ENCODE measurements at regions not wholly inside any gene's neighbourhood (a gene's known extent, or its start where the extent isn't known, plus 50 kb on each side); places are given as distances from the start of the nearest gene placed in this dataset.

DNA sequence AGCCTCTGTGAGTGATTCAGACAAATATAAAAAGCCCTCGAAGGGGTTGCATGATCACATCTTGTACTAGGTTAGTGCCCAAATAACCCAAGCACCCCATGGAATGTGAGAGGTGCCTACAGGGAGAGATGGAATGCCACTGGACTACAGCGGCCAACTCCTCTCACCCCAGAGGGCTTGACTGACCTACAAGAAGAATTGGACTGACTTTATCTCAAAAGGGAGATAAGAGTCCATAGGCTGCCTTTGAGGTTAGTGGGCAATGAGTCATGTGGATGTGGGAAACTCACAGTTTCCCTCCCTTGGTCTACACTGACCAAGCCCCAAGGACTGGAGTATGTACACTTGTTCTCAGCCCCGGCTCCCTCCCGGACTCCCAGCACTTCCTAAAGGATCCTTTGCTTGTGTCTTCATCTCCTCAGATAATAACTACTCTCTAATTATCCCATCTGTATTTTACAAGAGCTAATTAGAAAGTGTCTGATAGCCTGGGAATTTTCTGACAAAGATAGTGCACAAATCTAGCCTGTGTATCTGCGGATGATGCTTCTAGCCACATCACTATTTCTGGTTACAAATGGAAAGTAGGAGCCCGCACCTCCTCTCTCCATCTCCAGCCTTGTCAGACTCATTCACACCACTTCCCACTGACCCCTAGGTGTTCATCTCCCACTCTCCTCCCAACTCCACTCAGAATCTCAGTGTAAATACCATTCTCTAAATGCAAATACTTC is 547.8 kb upstream of the TBL1XR1 start:
- H3K27me3 ChIP-seq, result no peaks in the 10 kb centered on the region
- no peak for DNase-seq (ENCODE audit: low spot score in 2 of 2)
- no peak overlapping the region for H3K4me3 ChIP-seq
- intact Hi-C loops (cut with DNase I; ENCODE audit: low total_unique reads), result no loop called here
- no peaks in the 10 kb centered on the region for H3K9me3 ChIP-seq
- no peaks in the 10 kb centered on the region for H3K4me1 ChIP-seq
- no peak overlapping the region for H3K27ac ChIP-seq
- TF ChIP-seq POLR2AphosphoS5 (IDR thresholded peaks at IDR 0.05), result no peak
- no peak for TF ChIP-seq POLR2A (IDR thresholded peaks at IDR 0.05)
- TF ChIP-seq, protein P1, sequence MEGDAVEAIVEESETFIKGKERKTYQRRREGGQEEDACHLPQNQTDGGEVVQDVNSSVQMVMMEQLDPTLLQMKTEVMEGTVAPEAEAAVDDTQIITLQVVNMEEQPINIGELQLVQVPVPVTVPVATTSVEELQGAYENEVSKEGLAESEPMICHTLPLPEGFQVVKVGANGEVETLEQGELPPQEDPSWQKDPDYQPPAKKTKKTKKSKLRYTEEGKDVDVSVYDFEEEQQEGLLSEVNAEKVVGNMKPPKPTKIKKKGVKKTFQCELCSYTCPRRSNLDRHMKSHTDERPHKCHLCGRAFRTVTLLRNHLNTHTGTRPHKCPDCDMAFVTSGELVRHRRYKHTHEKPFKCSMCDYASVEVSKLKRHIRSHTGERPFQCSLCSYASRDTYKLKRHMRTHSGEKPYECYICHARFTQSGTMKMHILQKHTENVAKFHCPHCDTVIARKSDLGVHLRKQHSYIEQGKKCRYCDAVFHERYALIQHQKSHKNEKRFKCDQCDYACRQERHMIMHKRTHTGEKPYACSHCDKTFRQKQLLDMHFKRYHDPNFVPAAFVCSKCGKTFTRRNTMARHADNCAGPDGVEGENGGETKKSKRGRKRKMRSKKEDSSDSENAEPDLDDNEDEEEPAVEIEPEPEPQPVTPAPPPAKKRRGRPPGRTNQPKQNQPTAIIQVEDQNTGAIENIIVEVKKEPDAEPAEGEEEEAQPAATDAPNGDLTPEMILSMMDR (IDR thresholded peaks at IDR 0.05), result no peak
- no peaks in the 10 kb centered on the region for H3K36me3 ChIP-seq

DNA sequence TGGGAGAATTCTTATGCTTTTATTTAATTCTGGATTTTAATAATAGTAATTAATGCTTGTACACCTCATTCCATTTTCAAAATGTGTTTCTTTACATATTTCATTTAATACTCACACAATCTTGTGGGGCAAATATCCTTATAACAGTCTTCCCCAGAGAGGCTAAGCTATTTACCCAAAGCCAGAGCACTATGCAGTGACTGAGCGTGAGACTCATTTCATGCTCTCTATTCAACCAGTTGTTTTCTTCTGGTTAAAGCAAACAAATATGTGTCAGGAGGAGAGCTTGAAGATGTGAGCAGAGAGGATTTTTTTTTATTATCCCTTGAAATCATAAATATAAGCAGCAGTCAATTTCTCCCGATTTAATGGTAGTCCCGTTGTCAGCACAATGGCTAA is 548.3 kb upstream of the TBL1XR1 start:
- H3K36me3 ChIP-seq, result no peaks in the 10 kb centered on the region
- no peak overlapping the region for H3K4me3 ChIP-seq
- TF ChIP-seq, protein P1 (IDR thresholded peaks at IDR 0.05), result no peak
- TF ChIP-seq POLR2A (IDR thresholded peaks at IDR 0.05) (no peak), POLR2AphosphoS5 (IDR thresholded peaks at IDR 0.05) (no peak)
- H3K9me3 ChIP-seq, result no peaks in the 10 kb centered on the region
- H3K4me1 ChIP-seq, result no peaks in the 10 kb centered on the region
- no peak for DNase-seq (ENCODE audit: low spot score in 2 of 2)
- no peaks in the 10 kb centered on the region for H3K27me3 ChIP-seq
- no peak overlapping the region for H3K27ac ChIP-seq
- intact Hi-C loops (cut with DNase I; ENCODE audit: low total_unique reads), result no loop called here

DNA sequence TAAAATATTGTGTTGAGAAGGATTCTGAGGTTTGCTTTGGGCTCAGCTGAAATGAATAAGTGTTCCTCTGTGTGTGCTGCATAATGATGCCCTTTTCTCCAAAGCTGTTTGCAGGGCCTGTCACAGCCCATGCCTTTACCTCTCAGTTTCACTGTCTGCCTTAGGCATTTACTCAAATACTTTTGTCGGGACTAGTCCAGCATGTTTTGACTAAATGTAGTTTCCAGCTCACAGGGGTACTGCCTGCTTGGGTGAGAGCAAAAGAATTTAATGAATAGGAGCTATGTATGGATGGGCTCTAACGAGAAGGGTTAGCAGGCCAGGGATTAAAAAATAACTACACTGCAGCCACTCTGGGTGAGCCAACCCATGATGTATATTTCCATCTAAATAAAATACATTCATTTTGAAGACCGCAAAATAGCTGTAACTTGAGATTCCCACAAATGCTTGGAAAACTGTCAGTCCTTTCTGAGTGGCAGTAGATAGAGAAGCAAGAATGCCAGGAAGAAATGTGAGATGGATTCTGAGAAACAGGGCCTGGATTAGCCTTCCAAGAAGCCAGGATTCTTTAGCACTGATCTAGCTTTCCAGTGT is 549.2 kb upstream of the TBL1XR1 start:
- TF ChIP-seq, protein P1 (IDR thresholded peaks at IDR 0.05), result no peak
- TF ChIP-seq POLR2A (IDR thresholded peaks at IDR 0.05) (no peak), POLR2AphosphoS5 (IDR thresholded peaks at IDR 0.05) (no peak)

DNA sequence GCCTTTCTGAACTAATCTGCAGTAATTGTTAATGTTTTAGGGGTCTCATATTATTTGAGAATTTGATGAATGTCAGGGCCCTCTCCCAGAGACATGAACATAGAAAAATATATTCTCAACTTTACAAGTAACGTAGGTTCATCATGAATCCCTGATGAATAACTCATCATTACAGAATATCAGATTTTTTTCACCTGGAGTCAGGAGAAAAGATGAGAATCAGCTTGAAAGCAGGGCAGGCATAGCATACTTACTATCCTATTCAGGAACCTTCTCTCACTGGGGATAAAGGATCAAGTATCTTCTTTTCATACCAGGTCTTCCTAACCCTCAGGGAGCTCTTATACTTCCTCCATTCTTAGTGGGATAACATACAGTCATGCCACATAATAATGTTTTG is 552.6 kb upstream of the TBL1XR1 start:
- Histone ChIP-seq H3K36me3 (no peaks in the 10 kb centered on the region), H3K4me3 (no peak overlapping the region), H3K27me3 (no peaks in the 10 kb centered on the region), H3K27ac (no peak overlapping the region), H3K4me1 (no peaks in the 10 kb centered on the region), H3K9me3 (no peaks in the 10 kb centered on the region)
- intact Hi-C loops (cut with DNase I; ENCODE audit: low total_unique reads), result no loop called here
- DNase-seq (ENCODE audit: low spot score in 2 of 2), result no peak
- TF ChIP-seq POLR2AphosphoS5 (IDR thresholded peaks at IDR 0.05) (no peak), POLR2A (IDR thresholded peaks at IDR 0.05) (no peak)
- TF ChIP-seq, protein P1 (IDR thresholded peaks at IDR 0.05), result no peak

More for the DNA sequence above, 549.2 kb upstream of the TBL1XR1 start:
- H3K4me3 ChIP-seq, result no peak overlapping the region
- H3K36me3 ChIP-seq, result no peaks in the 10 kb centered on the region
- intact Hi-C loops (cut with DNase I; ENCODE audit: low total_unique reads), result no loop called here
- no peaks in the 10 kb centered on the region for H3K4me1 ChIP-seq
- H3K27ac ChIP-seq, result no peak overlapping the region
- H3K9me3 ChIP-seq, result no peaks in the 10 kb centered on the region
- DNase-seq (ENCODE audit: low spot score in 2 of 2), result no peak
- no peaks in the 10 kb centered on the region for H3K27me3 ChIP-seq

DNA sequence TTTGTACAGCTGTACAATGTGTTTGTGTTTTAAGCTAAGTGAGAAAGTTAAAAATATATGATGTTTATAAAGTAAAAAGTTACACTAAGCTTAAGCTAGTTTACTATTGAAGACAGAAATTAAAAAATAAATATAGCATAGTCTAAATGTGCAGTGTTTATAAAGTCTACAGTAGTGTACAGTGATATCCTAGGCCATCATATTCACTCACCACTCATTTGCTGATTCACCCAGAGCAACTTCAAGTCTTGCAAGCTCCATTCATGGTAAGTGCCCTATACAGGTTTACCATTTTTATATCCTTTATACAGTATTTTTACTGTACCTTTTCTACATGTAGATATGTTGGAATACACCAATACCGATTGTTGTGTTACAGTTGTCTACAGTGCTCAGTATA is 553.2 kb upstream of the TBL1XR1 start:
- H3K9me3 ChIP-seq, result no peaks in the 10 kb centered on the region
- no peaks in the 10 kb centered on the region for H3K27me3 ChIP-seq
- no peak overlapping the region for H3K27ac ChIP-seq
- no peaks in the 10 kb centered on the region for H3K4me1 ChIP-seq
- intact Hi-C loops (cut with DNase I; ENCODE audit: low total_unique reads), result no loop called here
- no peaks in the 10 kb centered on the region for H3K36me3 ChIP-seq
- TF ChIP-seq, protein P1 (IDR thresholded peaks at IDR 0.05), result no peak
- TF ChIP-seq POLR2AphosphoS5 (IDR thresholded peaks at IDR 0.05) (no peak), POLR2A (IDR thresholded peaks at IDR 0.05) (no peak)
- no peak for DNase-seq (ENCODE audit: low spot score in 2 of 2)
- H3K4me3 ChIP-seq, result no peak overlapping the region

Measured in breast epithelium (tissue), 4 donors.